SU-DHL-6 (cell line): ENCODE measurements at regions not wholly inside any gene's neighbourhood (a gene's known extent, or its start where the extent isn't known, plus 50 kb on each side); places are given as distances from the start of the nearest gene placed in this dataset.

ENCODE experiments used
- H2AFZ ChIP-seq: fragments of 200-600 bp; sonication (generic); 2 replicates; pipeline ENCODE4 v1.6.1; 2014; ENCODE audit warnings: low read depth, mild to moderate bottlenecking, moderate library complexity, mixed read lengths, antibody characterized with exemption, low read length; ENCODE audit not compliant: severe bottlenecking
- H3F3A ChIP-seq: fragments of 200-600 bp; shearing (Covaris generic); 2 replicates; pipeline ENCODE4 v1.6.0; 2016; ENCODE audit warnings: antibody characterized with exemption, mild to moderate bottlenecking; ENCODE audit not compliant: insufficient read depth
- H3K27ac ChIP-seq: fragments of 200-600 bp; sonication (generic); 2 replicates; pipeline ENCODE4 v1.5.1; 2016; ENCODE audit warnings: low read depth, mild to moderate bottlenecking, low read length, moderate library complexity, mixed read lengths
- H3K27me3 ChIP-seq: fragments of 200-600 bp; sonication (generic), shearing (Covaris generic); 2 replicates; pipeline ENCODE4 v1.6.0; 2014; ENCODE audit warnings: mild to moderate bottlenecking, low read length
- H3K36me3 ChIP-seq: fragments of 200-600 bp; sonication (generic); 2 replicates; pipeline ENCODE4 v1.6.1; 2014; ENCODE audit warnings: mild to moderate bottlenecking, low read length, mixed read lengths
- H3K4me2 ChIP-seq: fragments of 300-600, 200-600 bp; shearing (Covaris generic), sonication (generic); 2 replicates; pipeline ENCODE4 v1.6.0; 2014; ENCODE audit warnings: low read length, low read depth, mild to moderate bottlenecking; ENCODE audit not compliant: poor library complexity, severe bottlenecking
- H3K4me3 ChIP-seq: fragments of 200-600 bp; sonication (generic); 2 replicates; pipeline ENCODE4 v1.5.1; 2014; ENCODE audit warnings: antibody characterized with exemption, low read length, mild to moderate bottlenecking, mixed read lengths; ENCODE audit not compliant: insufficient read depth, poor library complexity, severe bottlenecking
- H3K79me2 ChIP-seq: fragments of 200-600 bp; sonication (generic); 2 replicates; pipeline ENCODE4 v1.6.1; 2014; ENCODE audit warnings: mild to moderate bottlenecking, low read length, moderate library complexity; ENCODE audit not compliant: insufficient read depth
- H3K9ac ChIP-seq: fragments of 200-600 bp; sonication (generic); 2 replicates; pipeline ENCODE4 v1.7.0; 2014; ENCODE audit warnings: mild to moderate bottlenecking, low read length
- H3K9me2 ChIP-seq: fragments of 200-600 bp; sonication (generic); replicated peaks from 2 replicates; pipeline ENCODE4 v1.6.1; 2014; ENCODE audit warnings: low read length; ENCODE audit not compliant: insufficient read depth
- H3K9me3 ChIP-seq: fragments of 200-600 bp; sonication (generic); 2 replicates; pipeline ENCODE4 v1.6.1; 2014; ENCODE audit warnings: low read length, mixed read lengths; ENCODE audit not compliant: insufficient read depth
- H4K20me1 ChIP-seq: fragments of 200-600 bp; sonication (generic); 2 replicates; pipeline ENCODE4 v1.6.1; 2014; ENCODE audit warnings: low read depth, mild to moderate bottlenecking, antibody characterized with exemption, low read length, moderate library complexity, mixed read lengths
- EZH2phosphoT487 ChIP-seq: fragments of 200-600 bp; sonication (generic), shearing (Covaris generic); conservative IDR thresholded peaks from 2 replicates; pipeline ENCODE4 v1.6.1; 2018; ENCODE audit warnings: mild to moderate bottlenecking, antibody characterized with exemption, low read length, moderate library complexity, mixed read lengths
- TF ChIP-seq, protein P1 (sequence below): fragments of 200-600 bp; sonication (generic); IDR thresholded peaks from one replicate; pipeline ENCODE4 v1.5.1; 2017; ENCODE audit warnings: antibody characterized with exemption, mild to moderate bottlenecking, low read length, moderate library complexity; ENCODE audit not compliant: insufficient read depth, poor library complexity, severe bottlenecking

DNA sequence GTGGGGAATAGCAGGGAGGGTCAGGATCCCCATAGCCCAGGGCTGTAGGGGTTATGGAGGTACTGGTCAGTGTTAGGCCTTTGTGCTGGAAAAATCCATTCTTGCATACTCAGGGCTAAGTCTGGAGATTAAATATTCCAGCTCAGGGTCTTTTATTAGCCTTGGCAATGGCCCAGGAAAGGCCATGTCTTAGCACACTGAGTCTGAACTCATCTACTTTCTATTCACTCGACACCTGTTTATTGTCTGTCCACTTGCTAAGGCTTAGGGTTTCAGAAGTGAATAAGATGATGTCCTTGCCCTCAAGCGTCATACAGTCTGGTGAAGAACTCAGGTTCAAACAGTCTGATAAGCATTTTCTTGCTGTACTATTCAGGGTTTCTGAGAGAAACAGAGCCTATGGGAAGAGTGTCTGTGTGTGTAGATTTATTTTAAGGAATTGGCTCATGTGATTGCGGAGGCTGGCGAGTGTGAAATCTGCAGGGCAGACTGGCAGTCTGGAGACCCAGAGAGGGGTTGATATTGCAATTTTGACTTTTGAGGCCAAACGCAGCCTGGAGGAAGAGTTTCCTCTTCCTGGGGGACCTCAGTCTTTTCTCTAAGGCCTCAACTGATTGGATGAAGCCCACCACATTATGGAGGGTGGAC lies 135.8 kb downstream of the RAMP3 start:
- no peak overlapping the region for H3K4me2 ChIP-seq
- no peak for TF ChIP-seq EZH2phosphoT487
- TF ChIP-seq, protein P1, sequence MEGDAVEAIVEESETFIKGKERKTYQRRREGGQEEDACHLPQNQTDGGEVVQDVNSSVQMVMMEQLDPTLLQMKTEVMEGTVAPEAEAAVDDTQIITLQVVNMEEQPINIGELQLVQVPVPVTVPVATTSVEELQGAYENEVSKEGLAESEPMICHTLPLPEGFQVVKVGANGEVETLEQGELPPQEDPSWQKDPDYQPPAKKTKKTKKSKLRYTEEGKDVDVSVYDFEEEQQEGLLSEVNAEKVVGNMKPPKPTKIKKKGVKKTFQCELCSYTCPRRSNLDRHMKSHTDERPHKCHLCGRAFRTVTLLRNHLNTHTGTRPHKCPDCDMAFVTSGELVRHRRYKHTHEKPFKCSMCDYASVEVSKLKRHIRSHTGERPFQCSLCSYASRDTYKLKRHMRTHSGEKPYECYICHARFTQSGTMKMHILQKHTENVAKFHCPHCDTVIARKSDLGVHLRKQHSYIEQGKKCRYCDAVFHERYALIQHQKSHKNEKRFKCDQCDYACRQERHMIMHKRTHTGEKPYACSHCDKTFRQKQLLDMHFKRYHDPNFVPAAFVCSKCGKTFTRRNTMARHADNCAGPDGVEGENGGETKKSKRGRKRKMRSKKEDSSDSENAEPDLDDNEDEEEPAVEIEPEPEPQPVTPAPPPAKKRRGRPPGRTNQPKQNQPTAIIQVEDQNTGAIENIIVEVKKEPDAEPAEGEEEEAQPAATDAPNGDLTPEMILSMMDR = no peak

DNA sequence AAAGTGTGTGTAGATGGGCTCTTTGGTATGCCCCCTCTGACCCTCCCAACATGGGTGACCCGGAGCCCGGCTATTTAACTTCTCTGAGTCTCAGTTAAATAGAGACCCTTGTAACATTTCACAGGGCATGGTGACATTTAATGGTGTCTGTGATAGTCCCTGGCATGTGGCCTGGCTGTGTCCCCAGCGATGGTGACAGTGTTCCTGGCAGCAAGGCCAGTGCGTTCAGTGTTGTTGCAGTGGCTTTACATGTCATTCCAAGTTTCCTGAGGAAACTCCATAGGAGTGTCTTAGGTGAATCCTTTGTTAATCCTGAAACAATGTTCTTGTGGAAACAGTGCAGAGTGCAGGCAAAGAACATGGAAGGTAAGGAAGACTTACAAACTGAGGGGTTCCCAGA lies 137.0 kb downstream of the RAMP3 start:
- H3K27me3 ChIP-seq = no peaks in the 10 kb centered on the region; the same call in 1 of the 2 replicates
- H3K9ac ChIP-seq = no peak overlapping the region
- H3K4me3 ChIP-seq = no peak overlapping the region
- H3K36me3 ChIP-seq = no peaks in the 10 kb centered on the region
- TF ChIP-seq, protein P1 = no peak
- no peak for TF ChIP-seq EZH2phosphoT487
- no peaks in the 10 kb centered on the region for H3K9me3 ChIP-seq
- no peaks in the 10 kb centered on the region for H4K20me1 ChIP-seq
- no peaks in the 10 kb centered on the region for H3K9me2 ChIP-seq
- no peak overlapping the region for H3K4me2 ChIP-seq
- no peak overlapping the region for H3K27ac ChIP-seq
- no peaks in the 10 kb centered on the region for H3K79me2 ChIP-seq
- H3F3A ChIP-seq = no peaks in the 10 kb centered on the region
- no peak overlapping the region for H2AFZ ChIP-seq

More for the DNA sequence above, 135.8 kb downstream of the RAMP3 start:
- no peaks in the 10 kb centered on the region for H3F3A ChIP-seq
- H3K27me3 ChIP-seq = no peaks in the 10 kb centered on the region
- H3K9ac ChIP-seq = no peak overlapping the region
- H3K4me3 ChIP-seq = no peak overlapping the region
- no peaks in the 10 kb centered on the region for H3K79me2 ChIP-seq
- no peaks in the 10 kb centered on the region for H3K9me2 ChIP-seq
- H3K36me3 ChIP-seq = no peaks in the 10 kb centered on the region
- H4K20me1 ChIP-seq = no peaks in the 10 kb centered on the region
- no peak overlapping the region for H2AFZ ChIP-seq
- H3K9me3 ChIP-seq = peaks cover 9% of the 10 kb centered on the region; the same call in 1 of the 2 replicates
- no peak overlapping the region for H3K27ac ChIP-seq

DNA sequence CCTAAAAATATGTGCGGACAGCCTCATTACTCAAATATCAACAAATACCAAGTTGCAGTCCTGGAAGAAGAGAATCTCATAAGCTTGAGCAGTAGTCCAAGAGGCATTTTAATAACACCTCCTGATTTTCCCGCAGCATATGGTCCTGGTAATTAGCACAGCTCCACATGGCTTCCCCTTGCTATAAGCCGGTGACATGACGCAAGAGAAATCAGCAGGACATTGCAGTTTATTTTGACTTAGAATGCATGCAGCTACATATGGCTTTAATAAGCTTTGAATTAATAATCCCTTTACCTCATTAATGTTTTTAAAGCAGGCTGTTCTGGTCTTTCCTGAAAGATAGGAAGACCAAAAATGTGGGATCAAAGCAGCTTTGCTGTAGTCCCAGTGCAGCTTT lies 137.6 kb downstream of the RAMP3 start:
- Histone ChIP-seq H3K27ac (no peak overlapping the region), H3K4me3 (no peak overlapping the region), H3K9me3 (no peaks in the 10 kb centered on the region), H2AFZ (no peak overlapping the region), H3K36me3 (no peaks in the 10 kb centered on the region), H3K9me2 (no peaks in the 10 kb centered on the region), H3K9ac (no peak overlapping the region), H4K20me1 (no peaks in the 10 kb centered on the region), H3K79me2 (no peaks in the 10 kb centered on the region), H3K27me3 (no peaks in the 10 kb centered on the region; the same call in 1 of the 2 replicates), H3F3A (no peaks in the 10 kb centered on the region), H3K4me2 (no peak overlapping the region)
- TF ChIP-seq EZH2phosphoT487 = no peak
- TF ChIP-seq, protein P1 = no peak
